ENCODE measurements at regions not wholly inside any gene's neighbourhood (a gene's known extent, or its start where the extent isn't known, plus 50 kb on each side); places are given as distances from the start of the nearest gene placed in this dataset.
A peak's percentile ranks its signal among the peaks of the same experiment; 100 is the strongest.

DNA sequence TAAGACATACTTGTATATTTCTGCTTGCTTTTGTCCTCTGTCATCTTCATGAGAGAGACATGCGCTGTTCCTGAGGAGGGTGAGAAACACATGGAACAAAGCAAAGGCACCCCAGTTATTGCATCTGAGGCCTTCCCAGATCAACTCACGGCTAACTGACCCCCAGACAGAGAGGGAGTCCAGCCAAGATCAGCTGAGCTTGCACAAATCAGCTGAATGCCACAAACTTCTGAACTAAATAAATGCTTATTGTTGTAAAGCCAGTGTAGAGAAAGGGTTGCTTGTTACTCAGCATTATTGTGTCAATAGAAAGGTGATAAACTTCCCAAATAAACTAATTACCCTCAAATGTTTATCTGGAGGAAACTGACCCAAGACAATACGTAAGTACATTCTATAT lies 163.8 kb downstream of the BTC start:
- H3K9me3 ChIP-seq (ENCODE audit: control insufficient read depth in 2 of 2, insufficient read depth in 1 of 2, low read length in 1 of 2), result no peaks in the 10 kb centered on the region
- DNase-seq (ENCODE audit: low read depth in 6 of 9, low spot score in 9 of 9), result no peak
- 98% methylated on average over 3 of the region's 3 CpGs for WGBS
- no peaks in the 10 kb centered on the region for H3K36me3 ChIP-seq (ENCODE audit: control insufficient read depth in 2 of 2, insufficient read depth in 2 of 2, low read length in 1 of 2)
- H3K27me3 ChIP-seq (ENCODE audit: control insufficient read depth in 2 of 2, insufficient read depth in 1 of 2, low read length in 1 of 2), result no peaks in the 10 kb centered on the region
- H3K27ac ChIP-seq (ENCODE audit: low read depth in 1 of 2, low read length in 1 of 2), result no peak overlapping the region
- no peak overlapping the region for H3K4me3 ChIP-seq (ENCODE audit: low read length in 2 of 2)
- H3K4me1 ChIP-seq (ENCODE audit: control insufficient read depth in 2 of 2, insufficient read depth in 2 of 2, low read length in 2 of 2), result no peaks in the 10 kb centered on the region

DNA sequence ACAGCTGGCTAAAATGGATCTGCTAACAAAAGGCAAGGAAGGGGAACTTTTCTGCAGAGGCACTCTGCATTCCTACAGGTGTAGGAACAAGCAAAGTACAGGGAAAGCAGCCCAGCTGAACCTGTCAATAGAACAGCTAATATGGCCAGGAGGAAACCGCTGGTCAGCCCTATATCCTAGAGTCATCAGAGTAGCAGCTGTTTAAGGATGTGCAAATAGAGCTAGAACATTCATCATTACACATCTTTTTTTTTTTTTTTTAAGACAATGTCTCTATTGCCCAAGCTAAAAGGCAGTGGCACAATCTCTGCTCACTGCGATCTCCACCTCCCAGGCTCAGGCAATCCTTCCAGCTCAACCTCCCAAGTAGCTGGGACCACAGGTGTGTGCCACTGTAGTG lies 163.0 kb downstream of the BTC start:
- H3K27me3 ChIP-seq (ENCODE audit: control insufficient read depth in 2 of 2, insufficient read depth in 1 of 2, low read length in 1 of 2), result no peaks in the 10 kb centered on the region
- H3K9me3 ChIP-seq (ENCODE audit: control insufficient read depth in 2 of 2, insufficient read depth in 1 of 2, low read length in 1 of 2), result no peaks in the 10 kb centered on the region
- WGBS, result 93% methylated on average over 2 of the region's 2 CpGs
- H3K27ac ChIP-seq (ENCODE audit: low read depth in 1 of 2, low read length in 1 of 2), result no peak overlapping the region
- H3K36me3 ChIP-seq (ENCODE audit: control insufficient read depth in 2 of 2, insufficient read depth in 2 of 2, low read length in 1 of 2), result no peaks in the 10 kb centered on the region
- no peak overlapping the region for H3K4me3 ChIP-seq (ENCODE audit: low read length in 2 of 2)
- DNase-seq (ENCODE audit: low read depth in 6 of 9, low spot score in 9 of 9), result no peak
- no peaks in the 10 kb centered on the region for H3K4me1 ChIP-seq (ENCODE audit: control insufficient read depth in 2 of 2, insufficient read depth in 2 of 2, low read length in 2 of 2)

DNA sequence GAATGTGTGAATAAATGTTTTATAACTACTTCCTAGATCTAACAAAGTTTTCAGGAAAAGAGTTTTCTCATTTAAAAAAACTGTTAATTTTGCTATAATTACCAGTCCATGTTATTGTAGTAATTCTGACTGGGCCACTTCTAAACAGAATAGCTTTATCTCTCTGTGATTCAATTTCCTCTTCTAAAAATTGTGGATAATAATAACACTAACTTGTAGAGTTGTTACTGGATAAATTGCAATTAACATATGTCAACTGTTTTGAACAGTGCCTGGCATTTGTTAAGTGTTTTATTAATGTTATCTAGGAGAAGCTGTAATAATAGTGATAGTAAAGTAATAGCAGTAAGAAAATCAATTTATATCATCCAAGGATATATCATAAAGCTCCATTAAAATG lies 162.3 kb downstream of the BTC start:
- no peaks in the 10 kb centered on the region for H3K9me3 ChIP-seq (ENCODE audit: control insufficient read depth in 2 of 2, insufficient read depth in 1 of 2, low read length in 1 of 2)
- no peak overlapping the region for H3K27ac ChIP-seq (ENCODE audit: low read depth in 1 of 2, low read length in 1 of 2)
- no peaks in the 10 kb centered on the region for H3K36me3 ChIP-seq (ENCODE audit: control insufficient read depth in 2 of 2, insufficient read depth in 2 of 2, low read length in 1 of 2)
- DNase-seq (ENCODE audit: low read depth in 6 of 9, low spot score in 9 of 9), result no peak
- H3K4me1 ChIP-seq (ENCODE audit: control insufficient read depth in 2 of 2, insufficient read depth in 2 of 2, low read length in 2 of 2), result no peaks in the 10 kb centered on the region
- H3K27me3 ChIP-seq (ENCODE audit: control insufficient read depth in 2 of 2, insufficient read depth in 1 of 2, low read length in 1 of 2), result no peaks in the 10 kb centered on the region
- H3K4me3 ChIP-seq (ENCODE audit: low read length in 2 of 2), result no peak overlapping the region

GRCh38 chr4:74632634-74633033 lies 161.7 kb downstream of the BTC start:
- Histone ChIP-seq H3K36me3 (ENCODE audit: control insufficient read depth in 2 of 2, insufficient read depth in 2 of 2, low read length in 1 of 2) (no peaks in the 10 kb centered on the region), H3K27ac (ENCODE audit: low read depth in 1 of 2, low read length in 1 of 2) (no peak overlapping the region)

GRCh38 chr4:74635074-74635473 lies 159.2 kb downstream of the BTC start:
- no peaks in the 10 kb centered on the region for H3K36me3 ChIP-seq (ENCODE audit: control insufficient read depth in 2 of 2, insufficient read depth in 2 of 2, low read length in 1 of 2)
- H3K4me3 ChIP-seq (ENCODE audit: low read length in 2 of 2), result no peak overlapping the region
- H3K27ac ChIP-seq (ENCODE audit: low read depth in 1 of 2, low read length in 1 of 2), result no peak overlapping the region
- WGBS, result 97% methylated on average over 2 of the region's 2 CpGs
- H3K9me3 ChIP-seq (ENCODE audit: control insufficient read depth in 2 of 2, insufficient read depth in 1 of 2, low read length in 1 of 2), result no peaks in the 10 kb centered on the region
- DNase-seq (ENCODE audit: low read depth in 6 of 9, low spot score in 9 of 9), result no peak
- H3K4me1 ChIP-seq (ENCODE audit: control insufficient read depth in 2 of 2, insufficient read depth in 2 of 2, low read length in 2 of 2), result no peaks in the 10 kb centered on the region
- H3K27me3 ChIP-seq (ENCODE audit: control insufficient read depth in 2 of 2, insufficient read depth in 1 of 2, low read length in 1 of 2), result no peaks in the 10 kb centered on the region

More at GRCh38 chr4:74632634-74633033, 161.7 kb downstream of the BTC start:
- H3K4me3 ChIP-seq (ENCODE audit: low read length in 2 of 2), result no peak overlapping the region
- DNase-seq (ENCODE audit: low read depth in 6 of 9, low spot score in 9 of 9), result peak in 5 of 9 donors; percentile 1 to 59 (median 19)
- WGBS, result 0% methylated on average over 3 of the region's 3 CpGs
- H3K9me3 ChIP-seq (ENCODE audit: control insufficient read depth in 2 of 2, insufficient read depth in 1 of 2, low read length in 1 of 2), result no peaks in the 10 kb centered on the region
- no peaks in the 10 kb centered on the region for H3K27me3 ChIP-seq (ENCODE audit: control insufficient read depth in 2 of 2, insufficient read depth in 1 of 2, low read length in 1 of 2)
- no peaks in the 10 kb centered on the region for H3K4me1 ChIP-seq (ENCODE audit: control insufficient read depth in 2 of 2, insufficient read depth in 2 of 2, low read length in 2 of 2)

- Histone ChIP-seq H3K4me3 (ENCODE audit: low read length in 2 of 2) (no peak overlapping the region), H3K27ac (ENCODE audit: low read depth in 1 of 2, low read length in 1 of 2) (no peak overlapping the region), H3K36me3 (ENCODE audit: control insufficient read depth in 2 of 2, insufficient read depth in 2 of 2, low read length in 1 of 2) (no peaks in the 10 kb centered on the region), H3K27me3 (ENCODE audit: control insufficient read depth in 2 of 2, insufficient read depth in 1 of 2, low read length in 1 of 2) (no peaks in the 10 kb centered on the region), H3K9me3 (ENCODE audit: control insufficient read depth in 2 of 2, insufficient read depth in 1 of 2, low read length in 1 of 2) (no peaks in the 10 kb centered on the region), H3K4me1 (ENCODE audit: control insufficient read depth in 2 of 2, insufficient read depth in 2 of 2, low read length in 2 of 2) (no peaks in the 10 kb centered on the region)
- DNase-seq (ENCODE audit: low read depth in 6 of 9, low spot score in 9 of 9), result no peak
- WGBS, result 94% methylated on average over 2 of the region's 2 CpGs
Observed at GRCh38 chr4:74635490-74636123, 158.7 kb downstream of the BTC start.

DNA sequence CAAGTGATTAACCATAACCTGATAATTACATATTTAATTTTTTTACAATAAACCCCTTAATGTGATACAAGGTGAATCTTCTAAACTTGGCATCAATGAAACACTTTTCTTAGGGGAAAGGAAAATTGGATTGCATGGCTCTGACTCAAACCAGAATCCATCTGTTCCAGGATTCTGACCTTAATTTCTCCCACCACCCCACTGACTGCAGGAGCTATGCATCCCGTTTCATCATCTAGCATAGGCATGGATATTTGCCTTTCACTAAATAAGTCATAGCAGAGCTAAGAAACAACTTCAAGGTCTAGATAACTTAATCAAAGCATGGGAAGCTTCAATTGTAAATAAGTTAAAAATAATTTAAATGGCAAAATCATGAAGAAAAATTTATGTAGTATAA lies 156.3 kb downstream of the BTC start:
- 95% methylated on average over 1 of the region's 1 CpG for WGBS
- no peaks in the 10 kb centered on the region for H3K36me3 ChIP-seq (ENCODE audit: control insufficient read depth in 2 of 2, insufficient read depth in 2 of 2, low read length in 1 of 2)

GRCh38 chr4:74638689-74639088 lies 155.6 kb downstream of the BTC start:
- Histone ChIP-seq H3K4me3 (ENCODE audit: low read length in 2 of 2) (no peak overlapping the region), H3K4me1 (ENCODE audit: control insufficient read depth in 2 of 2, insufficient read depth in 2 of 2, low read length in 2 of 2) (no peaks in the 10 kb centered on the region), H3K27ac (ENCODE audit: low read depth in 1 of 2, low read length in 1 of 2) (no peak overlapping the region), H3K9me3 (ENCODE audit: control insufficient read depth in 2 of 2, insufficient read depth in 1 of 2, low read length in 1 of 2) (no peaks in the 10 kb centered on the region), H3K27me3 (ENCODE audit: control insufficient read depth in 2 of 2, insufficient read depth in 1 of 2, low read length in 1 of 2) (no peaks in the 10 kb centered on the region), H3K36me3 (ENCODE audit: control insufficient read depth in 2 of 2, insufficient read depth in 2 of 2, low read length in 1 of 2) (no peaks in the 10 kb centered on the region)
- no peak for DNase-seq (ENCODE audit: low read depth in 6 of 9, low spot score in 9 of 9)
- 79% methylated on average over 3 of the region's 3 CpGs for WGBS

More for the DNA sequence above, 156.3 kb downstream of the BTC start:
- H3K4me3 ChIP-seq (ENCODE audit: low read length in 2 of 2), result no peak overlapping the region
- no peak overlapping the region for H3K27ac ChIP-seq (ENCODE audit: low read depth in 1 of 2, low read length in 1 of 2)
- DNase-seq (ENCODE audit: low read depth in 6 of 9, low spot score in 9 of 9), result no peak
- no peaks in the 10 kb centered on the region for H3K4me1 ChIP-seq (ENCODE audit: control insufficient read depth in 2 of 2, insufficient read depth in 2 of 2, low read length in 2 of 2)
- no peaks in the 10 kb centered on the region for H3K27me3 ChIP-seq (ENCODE audit: control insufficient read depth in 2 of 2, insufficient read depth in 1 of 2, low read length in 1 of 2)
- H3K9me3 ChIP-seq (ENCODE audit: control insufficient read depth in 2 of 2, insufficient read depth in 1 of 2, low read length in 1 of 2), result no peaks in the 10 kb centered on the region

GRCh38 chr4:74640111-74640903 lies 154.0 kb downstream of the BTC start:
- no peak for DNase-seq (ENCODE audit: low read depth in 6 of 9, low spot score in 9 of 9)
- no peak overlapping the region for H3K4me3 ChIP-seq (ENCODE audit: low read length in 2 of 2)
- WGBS, result 95% methylated on average over 4 of the region's 4 CpGs
- H3K27ac ChIP-seq (ENCODE audit: low read depth in 1 of 2, low read length in 1 of 2), result no peak overlapping the region
- no peaks in the 10 kb centered on the region for H3K36me3 ChIP-seq (ENCODE audit: control insufficient read depth in 2 of 2, insufficient read depth in 2 of 2, low read length in 1 of 2)
- H3K4me1 ChIP-seq (ENCODE audit: control insufficient read depth in 2 of 2, insufficient read depth in 2 of 2, low read length in 2 of 2), result no peaks in the 10 kb centered on the region
- H3K9me3 ChIP-seq (ENCODE audit: control insufficient read depth in 2 of 2, insufficient read depth in 1 of 2, low read length in 1 of 2), result no peaks in the 10 kb centered on the region
- H3K27me3 ChIP-seq (ENCODE audit: control insufficient read depth in 2 of 2, insufficient read depth in 1 of 2, low read length in 1 of 2), result no peaks in the 10 kb centered on the region
